DMS153 (cell line): ENCODE measurements at regions not wholly inside any gene's neighbourhood (a gene's known extent, or its start where the extent isn't known, plus 50 kb on each side); places are given as distances from the start of the nearest gene placed in this dataset.
A peak's percentile ranks its signal among the peaks of the same experiment; 100 is the strongest.
"Not testable (repeated sequence)": the region's sequence is repeated elsewhere in the genome, so short reads cannot be mapped to it uniquely, and the experiment has no call there.

Experiments used
- DNase-seq: peaks from one replicate; lab custom pipeline; 2025; lab: John Stamatoyannopoulos, UW

DNA sequence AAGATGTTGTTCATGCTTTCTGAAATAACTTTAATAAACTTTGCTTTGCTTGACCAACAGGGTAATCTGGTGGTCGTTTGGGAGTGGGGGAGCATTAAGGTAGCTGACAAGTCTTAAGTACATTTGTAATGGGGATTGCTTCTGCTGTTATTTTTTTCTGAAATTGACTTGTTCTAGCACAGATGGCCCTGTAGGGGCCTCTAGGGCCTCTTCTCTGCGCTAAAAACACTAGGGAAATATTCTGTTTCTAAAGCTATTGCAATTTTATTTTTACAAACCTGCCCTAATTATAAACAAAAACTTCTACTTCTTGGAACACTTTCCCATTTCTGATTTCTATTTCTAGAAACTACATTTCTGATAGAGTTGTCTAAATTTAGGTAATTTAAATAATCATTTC, 191.3 kb upstream of the KCNJ3 start:
- DNase-seq: no peak

DNA sequence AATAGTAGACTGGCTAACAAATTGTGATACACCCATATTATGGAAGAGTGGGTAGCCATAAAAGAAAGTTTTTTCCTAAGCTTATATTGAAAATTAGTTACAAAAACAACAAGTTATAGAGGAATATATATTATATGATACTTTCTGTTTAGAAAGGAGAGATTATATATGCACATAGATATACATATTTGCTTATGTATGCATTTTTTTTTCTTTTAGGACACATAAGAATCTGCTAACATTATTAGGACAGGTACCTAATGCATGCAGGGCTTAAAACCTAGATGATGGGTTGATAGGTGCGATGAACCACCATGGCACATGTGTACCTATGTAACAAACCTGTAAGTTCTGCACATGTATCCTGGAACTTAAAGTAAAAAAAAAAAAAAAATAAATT, 179.6 kb upstream of the KCNJ3 start:
- no peak for DNase-seq

DNA sequence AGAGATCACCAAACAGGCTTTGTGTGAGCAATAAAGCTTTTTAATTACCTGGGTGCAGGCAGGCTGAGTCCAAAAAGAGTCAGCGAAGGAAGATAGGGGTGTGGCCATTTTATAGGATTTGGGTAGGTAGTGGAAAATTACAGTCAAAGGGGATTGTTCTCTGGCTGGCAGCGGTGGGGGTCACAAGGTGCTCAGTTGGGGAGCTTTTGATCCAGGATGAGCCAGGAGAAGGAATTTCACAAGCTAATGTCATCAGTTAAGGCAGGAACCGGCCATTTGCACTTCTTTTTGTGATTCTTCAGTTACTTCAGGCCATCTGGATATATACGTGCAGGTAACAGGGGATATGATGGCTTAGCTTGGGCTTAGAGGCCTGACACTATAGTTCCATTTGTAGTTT, 177.5 kb upstream of the KCNJ3 start:
- DNase-seq: not testable (repeated sequence)

DNA sequence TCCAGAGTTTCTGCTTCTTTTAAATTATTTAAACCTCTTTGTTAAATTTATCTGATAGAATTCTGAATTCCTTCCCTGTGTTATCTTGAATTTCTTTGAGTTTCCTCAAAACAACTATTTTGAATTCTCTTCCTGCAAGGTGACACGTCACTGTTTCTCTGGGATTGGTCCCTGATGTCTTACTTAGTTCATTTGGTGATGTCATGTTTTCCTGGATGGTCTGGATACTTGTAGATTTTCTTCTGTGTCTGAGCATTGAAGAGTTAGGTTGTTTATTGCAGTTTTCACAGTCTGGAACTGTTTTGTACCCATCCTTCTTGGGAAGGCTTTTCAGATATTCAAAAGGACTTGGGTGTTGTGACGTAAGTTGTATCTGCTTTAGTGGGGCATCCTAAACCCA, 172.3 kb upstream of the KCNJ3 start:
- DNase-seq: no peak

DNA sequence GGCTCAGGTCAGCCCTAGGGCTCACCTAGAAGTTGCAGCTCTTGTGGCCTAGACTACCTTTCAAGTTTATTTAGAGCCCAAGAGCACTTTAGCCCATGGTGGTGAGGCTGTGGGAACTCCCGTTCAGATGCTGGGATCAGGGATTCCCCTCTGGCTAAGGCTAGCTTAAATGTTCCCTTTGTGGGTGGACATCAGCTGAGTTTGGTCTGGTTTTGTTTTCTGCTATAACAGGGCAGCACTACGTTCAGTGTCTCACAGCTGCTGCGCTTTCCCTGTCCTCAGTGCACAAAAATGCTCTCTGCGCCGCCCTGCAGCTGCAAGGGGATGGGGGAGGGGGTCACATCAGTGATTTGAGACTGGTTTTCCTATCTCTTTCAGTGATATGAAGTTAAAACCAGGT, 170.5 kb upstream of the KCNJ3 start:
- no peak for DNase-seq

DNA sequence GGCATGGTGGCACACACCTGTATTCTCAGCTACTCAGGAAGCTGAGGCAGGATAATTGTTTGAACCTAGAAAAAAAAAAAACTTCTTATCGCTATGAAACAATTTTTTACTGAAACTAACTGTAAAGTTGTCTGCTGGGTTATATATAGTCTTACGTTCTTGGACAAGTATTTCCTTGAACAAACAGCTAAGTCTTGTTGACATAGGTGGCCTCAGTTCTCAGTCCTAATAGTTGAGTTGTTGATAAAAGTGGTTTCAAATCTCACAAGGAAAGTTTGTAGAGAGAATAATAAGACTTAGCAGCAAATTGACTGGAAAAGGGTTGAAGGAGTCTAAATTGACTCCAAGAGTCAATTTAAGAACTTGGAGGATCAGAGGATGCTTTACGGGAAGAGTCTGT, 166.5 kb upstream of the KCNJ3 start:
- DNase-seq: no peak

DNA sequence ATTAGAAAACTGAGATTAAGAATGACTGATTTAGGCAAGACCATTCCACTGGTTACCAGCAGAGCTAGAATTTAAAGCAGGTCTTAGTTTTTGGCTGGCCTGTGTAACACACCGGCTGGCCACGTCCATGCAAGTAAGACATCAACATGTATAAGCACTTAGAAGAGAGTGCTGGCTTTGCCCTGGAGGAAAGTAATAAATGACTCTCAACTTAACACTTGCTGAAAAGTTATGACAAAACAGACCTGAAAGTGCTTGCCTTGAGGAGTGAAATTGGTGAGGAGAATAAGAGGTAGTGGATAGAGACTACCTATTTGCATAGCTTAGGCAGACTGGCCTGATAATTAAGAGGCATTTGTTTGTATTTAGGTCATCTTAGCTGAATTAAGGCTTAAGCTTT, 165.7 kb upstream of the KCNJ3 start:
- DNase-seq: no peak

DNA sequence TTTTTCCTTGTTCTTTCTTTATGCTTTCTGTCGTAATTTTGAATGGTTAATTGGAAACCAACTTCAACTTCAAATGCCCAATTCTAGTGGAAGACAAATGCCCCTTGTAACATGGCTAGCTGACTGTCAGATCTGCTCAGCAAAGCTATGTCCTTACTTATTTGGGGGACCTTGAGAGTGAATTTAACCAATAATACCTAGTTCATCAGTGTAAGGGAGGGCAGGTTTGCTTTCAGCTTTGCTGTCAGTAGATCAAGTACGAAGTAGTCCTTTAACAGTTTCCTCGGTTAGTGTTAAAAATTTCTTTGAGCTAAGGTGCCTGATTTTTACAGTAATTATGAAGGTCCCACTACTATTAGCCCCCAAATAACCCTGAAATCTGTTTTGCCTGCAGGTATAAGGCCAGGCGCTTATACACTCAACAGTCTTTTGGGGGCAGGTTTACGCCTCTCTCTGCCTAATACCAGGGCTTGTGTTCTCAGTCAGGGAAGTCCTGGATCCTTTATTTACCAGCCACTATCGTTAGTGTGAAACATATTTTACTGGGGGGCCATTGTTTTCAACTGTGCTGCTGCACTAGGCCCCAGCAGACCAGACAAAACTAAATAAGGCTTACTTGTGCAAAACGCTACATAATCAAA, 165.1 kb upstream of the KCNJ3 start:
- DNase-seq: no peak

DNA sequence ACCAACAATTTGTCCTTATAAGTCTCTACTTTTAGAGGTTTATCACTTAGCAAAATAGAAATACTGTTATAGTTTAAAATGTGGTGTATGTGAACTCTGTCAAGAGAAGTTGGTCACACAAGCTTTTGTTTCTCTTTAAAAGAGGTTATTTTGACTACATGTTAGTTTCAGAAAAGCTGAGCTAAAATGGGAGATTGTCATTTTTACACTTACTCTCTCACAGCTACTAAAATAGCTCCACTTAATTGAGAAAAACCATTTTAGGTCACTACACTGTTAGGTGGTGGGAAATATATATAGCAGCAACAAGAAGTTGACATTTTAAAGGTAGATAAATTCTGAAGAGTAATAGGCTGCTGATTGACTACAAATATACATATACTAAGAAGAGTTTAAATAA, 161.5 kb upstream of the KCNJ3 start:
- no peak for DNase-seq

DNA sequence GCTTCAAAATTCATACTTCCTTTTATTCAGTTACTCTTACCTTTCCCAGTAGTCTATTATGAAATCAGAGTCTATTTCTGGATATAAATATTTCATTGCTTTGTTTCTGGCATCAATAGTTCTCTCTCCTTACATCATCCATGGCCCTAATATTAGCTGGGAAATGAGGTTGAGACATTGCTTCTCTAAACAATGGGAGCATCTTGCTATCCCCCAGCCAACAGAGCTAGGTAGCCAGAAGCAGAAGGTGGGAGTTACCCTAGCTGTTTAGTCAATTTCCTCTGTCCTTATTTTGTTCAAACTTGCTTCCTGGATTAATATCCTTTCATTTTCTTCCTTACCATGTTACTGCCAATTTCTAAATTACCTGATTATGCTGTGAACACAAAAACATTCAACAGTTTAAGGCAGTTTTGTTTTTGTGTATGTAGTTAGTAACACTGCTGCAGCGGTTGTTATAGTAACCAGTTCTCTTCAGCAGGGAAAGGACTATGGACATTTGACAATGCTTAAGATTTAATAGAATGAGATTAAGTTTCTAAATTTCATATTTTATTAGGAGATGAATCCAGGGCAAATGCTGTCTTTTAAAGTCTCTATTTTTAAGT, 160.5 kb upstream of the KCNJ3 start:
- peak; percentile 45 for DNase-seq

DNA sequence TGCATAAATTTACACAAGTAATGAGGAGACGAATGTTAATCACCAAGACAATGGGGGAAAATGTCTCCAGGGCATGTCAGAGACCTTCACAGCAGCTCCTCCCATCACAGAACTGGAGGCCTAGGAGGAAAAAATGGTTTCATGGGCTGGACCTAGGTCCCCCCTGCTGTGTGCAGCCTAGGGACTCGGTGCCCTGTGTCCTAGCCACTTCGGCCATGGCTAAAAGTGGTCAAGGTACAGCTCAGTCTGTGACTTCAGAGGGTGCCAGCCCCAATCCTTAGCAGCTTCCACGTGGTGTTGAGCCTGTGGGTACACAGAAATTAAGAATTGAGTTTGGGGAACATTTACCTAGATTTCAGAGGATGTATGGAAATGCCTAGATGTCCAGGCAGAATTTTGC, 152.2 kb upstream of the KCNJ3 start:
- DNase-seq: no peak

DNA sequence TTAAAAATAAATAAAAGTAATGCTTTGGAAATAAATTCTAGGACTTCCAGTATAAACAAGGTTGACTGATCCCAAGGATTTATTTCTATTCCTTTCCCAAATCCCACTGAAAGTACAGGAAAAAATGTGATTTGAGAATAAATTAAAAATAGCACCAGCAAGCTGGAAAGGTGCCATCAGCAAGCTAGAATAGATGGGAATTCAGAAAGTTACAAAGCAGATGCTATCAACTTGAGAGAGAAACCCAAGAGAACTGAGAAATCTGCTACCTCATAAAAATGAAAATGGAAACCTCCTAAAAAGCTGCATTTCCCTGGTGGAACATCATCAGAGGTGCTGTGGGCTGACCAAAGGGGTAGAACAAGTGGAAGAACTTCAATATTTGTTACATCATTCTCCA, 148.6 kb upstream of the KCNJ3 start:
- DNase-seq: no peak

DNA sequence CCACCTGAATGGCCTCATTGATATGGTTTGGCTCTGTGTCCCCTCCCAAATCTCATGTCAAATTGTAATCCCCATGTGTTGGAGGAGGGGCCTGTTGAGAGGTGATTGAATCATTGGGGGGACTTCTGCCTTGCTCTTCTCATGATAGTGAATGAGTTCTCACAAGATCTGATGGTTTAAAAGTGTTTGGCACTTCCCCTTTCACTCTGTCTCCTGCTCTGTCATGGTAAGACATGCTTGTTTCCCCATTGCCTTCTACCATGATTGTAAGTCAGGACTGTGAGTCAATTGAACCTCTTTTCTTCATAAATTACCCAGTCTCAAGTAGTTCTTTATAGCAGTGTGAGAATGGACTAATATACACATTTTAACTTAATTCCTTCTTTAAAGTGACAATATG, 146.8 kb upstream of the KCNJ3 start:
- DNase-seq: no peak

DNA sequence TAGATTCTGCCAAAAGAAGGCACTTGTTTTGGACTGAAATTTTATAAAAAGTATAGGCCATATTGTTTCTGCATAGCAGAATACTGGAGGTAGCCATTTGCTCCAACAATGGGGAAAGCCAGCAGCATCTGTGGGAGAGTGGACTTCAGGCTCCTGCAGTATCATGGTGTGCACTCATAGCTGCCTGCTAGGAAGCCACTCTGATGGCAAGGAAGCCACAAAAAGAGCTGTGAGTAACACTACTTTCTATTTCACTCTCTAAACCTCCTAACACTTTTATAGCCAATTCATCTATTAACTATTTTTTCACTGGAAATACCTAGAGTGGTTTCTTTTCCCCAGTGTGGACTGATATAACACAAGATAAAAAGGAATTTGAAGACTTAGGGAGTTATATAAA, 144.4 kb upstream of the KCNJ3 start:
- DNase-seq: no peak

DNA sequence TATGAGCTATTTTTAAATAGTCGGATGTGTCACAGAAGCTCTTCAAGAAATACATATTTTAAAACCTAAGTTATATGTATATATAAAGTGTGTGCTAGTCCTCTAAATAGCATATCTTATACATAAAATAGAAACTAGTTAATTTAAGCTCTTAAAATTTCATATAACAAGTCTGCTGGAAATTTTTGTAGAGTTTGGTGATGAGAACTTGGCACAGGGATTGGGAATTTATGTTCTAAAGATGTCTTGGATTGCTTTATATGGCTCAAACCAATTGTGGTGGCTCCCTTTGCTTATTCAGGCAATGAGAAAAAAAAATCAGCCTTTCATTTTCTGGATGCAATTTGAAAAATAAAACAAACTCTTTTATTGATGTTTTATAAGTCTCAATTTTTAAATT, 142.8 kb upstream of the KCNJ3 start:
- no peak for DNase-seq

DNA sequence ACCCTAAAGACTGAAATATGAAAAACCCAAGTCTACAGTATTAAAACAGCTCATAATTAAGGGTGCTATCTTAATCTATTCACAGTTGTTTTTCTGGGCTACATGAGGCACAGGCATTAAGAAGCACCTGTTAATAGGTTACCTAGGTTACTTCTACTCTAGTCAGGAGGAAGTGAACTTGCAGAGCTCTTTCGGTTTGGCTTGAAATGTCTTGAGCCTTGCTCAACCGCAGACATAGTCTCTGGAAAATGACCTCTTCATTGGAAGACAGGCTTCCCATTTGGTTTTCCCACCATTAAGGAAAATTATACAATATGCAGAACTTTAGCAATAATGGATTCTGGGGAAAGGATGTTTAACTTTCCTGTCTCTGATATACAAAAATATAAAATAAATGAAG, 142.3 kb upstream of the KCNJ3 start:
- DNase-seq: no peak

DNA sequence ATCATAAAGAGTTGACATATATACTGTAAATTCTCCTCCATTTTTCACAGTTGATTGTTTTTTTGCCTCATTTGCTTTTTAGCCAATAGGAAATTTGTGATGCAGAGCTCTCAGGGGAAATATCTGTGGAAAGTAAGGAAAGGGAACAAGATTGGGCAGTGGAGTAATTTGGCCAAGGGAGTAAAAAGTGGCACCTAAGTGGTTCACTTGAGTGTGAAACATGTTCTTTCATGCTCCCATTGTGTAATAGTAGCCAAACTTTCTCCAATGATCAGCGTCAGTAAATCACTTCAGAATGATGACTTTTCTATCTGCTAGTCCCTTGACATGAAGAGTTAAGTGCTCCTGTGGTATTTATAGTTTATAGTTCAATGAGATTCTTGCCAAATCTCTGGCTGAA, 141.9 kb upstream of the KCNJ3 start:
- DNase-seq: no peak

DNA sequence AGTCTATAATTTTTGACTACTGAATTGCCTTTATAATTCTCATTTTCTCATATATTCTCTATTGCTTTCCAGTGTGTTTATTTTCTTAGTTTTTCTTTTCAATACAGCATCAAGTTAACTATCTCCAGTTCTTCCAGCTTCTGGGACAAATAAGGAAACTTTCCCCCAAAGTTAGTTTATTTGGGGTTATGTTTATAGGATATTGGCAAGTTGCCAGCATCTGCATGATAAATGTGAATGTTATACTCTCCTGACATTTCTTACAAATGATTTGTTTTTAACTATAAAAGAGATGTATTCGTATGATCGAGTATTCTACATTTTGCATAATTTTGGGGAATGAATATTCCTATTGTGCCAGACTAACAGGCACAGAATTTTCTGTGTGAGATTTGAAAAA, 140.6 kb upstream of the KCNJ3 start:
- DNase-seq: no peak

DNA sequence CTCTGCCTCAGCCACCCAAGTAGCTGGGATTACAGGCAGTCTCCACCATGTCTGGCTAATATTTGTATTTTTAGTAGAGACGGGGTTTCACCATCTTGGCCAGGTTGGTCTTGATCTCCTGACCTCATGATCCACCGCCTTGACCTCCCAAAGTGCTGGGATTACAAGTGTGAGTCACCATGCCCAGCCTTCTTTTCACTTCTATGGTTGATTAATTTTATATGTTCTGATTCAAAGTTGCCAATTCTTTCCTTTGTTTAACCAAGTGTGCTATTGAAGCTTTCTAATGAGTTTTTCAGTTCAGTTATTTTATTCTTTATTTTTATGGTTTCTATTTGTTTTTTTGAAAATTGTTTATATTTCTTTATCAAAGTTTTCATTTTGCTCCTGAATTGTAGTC, 133.1 kb upstream of the KCNJ3 start:
- DNase-seq: no peak

DNA sequence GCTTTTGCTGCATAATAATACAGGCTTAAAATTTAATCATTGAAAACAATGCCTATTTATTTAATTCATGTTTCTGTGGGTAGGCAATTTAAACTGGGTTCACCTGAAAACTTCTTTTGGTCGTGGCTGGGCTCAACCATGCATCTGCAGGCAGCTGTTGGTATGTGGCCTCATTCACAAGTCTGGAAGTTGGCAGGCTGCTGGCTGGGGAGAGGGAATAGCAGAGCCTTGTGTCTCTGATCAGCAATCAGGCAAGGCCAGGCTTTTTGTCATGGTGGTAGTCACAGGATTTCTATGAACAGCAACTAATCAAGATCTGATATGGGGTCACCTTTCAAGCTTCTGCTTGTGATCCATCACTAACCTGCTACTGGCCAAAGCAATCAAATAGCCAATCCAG, 130.1 kb upstream of the KCNJ3 start:
- no peak for DNase-seq

DNA sequence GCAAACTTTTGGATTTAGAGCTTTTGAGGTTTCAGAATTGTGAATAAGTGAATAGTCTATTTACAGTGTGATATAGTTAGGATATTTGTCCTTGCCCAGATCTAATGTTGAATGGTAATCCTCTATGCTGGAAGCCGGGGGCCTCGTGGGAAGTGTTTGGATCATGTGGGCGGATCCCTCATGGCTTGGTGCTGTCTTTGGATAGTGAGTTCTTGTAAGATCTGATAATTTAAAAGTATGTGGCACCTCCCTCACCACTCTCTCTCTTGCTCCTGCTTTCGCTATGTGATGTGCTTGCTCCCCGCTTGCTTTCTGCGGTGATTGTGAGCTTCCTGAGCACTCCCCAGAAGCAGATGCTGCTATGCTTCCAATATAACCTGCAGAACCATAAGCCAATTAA, 128.0 kb upstream of the KCNJ3 start:
- no peak for DNase-seq

DNA sequence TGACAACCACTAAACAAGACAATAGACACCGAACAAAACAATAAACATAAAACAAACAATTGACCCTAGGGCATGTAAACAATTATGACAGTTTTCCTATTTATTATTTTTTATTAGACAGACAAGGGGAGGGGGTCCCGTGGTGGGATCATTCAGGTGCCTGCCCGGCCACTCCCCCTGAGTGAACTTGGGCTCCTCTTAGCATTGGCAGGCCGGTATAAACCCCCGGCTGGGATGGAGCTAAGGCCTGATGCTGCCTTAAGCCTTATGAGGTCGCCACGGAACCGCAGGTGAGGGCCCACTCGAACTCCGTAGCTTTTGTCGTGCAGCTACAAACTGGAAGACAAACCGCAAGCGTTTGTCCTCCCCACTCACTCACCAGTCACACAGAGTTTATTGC, 121.8 kb upstream of the KCNJ3 start:
- not testable (repeated sequence) for DNase-seq

DNA sequence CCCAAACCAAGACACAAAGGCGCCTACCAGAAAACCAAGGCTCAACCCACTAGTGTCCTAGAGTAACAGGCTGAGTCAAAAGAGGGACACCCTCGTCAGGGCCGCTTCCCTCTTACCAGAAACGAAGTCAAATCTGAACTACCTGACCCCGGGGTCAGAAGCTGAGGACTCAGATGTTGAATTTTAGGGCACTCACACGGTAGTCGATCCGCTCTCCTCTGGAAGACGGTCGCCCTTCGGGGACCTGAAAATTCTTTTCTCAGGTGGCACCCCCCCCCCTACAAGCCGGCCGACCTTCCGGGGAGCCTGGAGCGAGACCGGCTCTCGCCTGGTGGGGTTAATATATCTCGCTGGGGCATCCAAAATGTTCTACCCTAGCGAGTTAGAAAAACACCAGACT, 121.1 kb upstream of the KCNJ3 start:
- no peak for DNase-seq

DNA sequence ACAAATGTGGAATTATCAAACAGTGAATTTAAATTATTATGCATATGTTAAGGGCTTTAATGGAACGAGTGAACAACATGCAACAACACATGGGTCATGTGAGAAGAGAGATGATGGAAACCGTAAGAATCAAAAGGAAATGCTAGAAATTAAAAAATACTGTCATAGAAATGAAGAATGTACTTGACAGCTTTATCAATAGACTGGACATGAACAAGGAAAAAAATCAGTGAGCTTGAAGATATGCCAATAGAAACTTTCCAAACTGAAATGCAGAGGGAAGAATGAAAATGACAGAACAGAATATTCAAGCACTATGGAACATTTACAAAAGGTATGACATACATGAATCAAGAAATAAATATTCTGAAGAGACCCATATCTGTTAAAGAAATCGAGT, 117.7 kb upstream of the KCNJ3 start:
- no peak for DNase-seq

DNA sequence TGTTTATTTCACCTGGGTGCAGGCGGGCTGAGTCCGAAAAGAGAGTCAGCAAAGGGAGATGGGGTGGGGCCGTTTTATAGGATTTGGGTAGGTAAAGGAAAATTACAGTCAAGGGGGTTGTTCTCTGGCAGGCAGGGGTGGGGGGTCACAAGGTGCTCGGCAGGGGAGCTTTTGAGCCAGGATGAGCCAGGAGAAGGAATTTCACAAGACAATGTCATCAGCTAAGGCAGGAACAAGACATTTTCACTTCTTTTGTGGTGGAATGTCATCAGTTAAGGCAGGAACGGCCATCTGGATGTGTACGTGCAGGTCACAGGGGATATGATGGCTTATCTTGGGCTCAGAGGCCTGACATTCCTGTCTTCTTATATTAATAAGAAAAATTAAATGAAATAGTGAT, 115.8 kb upstream of the KCNJ3 start:
- not testable (repeated sequence) for DNase-seq
